Neural cell (in vitro differentiated cells): ENCODE measurements at regions not wholly inside any gene's neighbourhood (a gene's known extent, or its start where the extent isn't known, plus 50 kb on each side); places are given as distances from the start of the nearest gene placed in this dataset.

Experiments used
- CTCF ChIP-seq: fragments of 450-650 bp; IDR thresholded peaks from 2 replicates; pipeline ENCODE4 v1.5.1; 2014; ENCODE audit warnings: antibody characterized with exemption, mild to moderate bottlenecking, moderate library complexity; ENCODE audit not compliant: poor library complexity, severe bottlenecking
- EP300 ChIP-seq: fragments of 450-650 bp; conservative IDR thresholded peaks from 2 replicates; pipeline ENCODE4 v1.6.1; 2014; ENCODE audit warnings: antibody characterized with exemption, mild to moderate bottlenecking, moderate library complexity; ENCODE audit not compliant: poor library complexity, severe bottlenecking
- EZH2 ChIP-seq: fragments of 200-600, 300-800 bp; shearing (Covaris generic), sonication (generic); IDR thresholded peaks from 2 replicates; pipeline ENCODE4 v1.6.1; 2014; ENCODE audit warnings: antibody characterized with exemption, low read length, borderline replicate concordance, mild to moderate bottlenecking; ENCODE audit not compliant: insufficient read depth, poor library complexity, severe bottlenecking
- MXI1 ChIP-seq: fragments of 450-650 bp; conservative IDR thresholded peaks from 2 replicates; pipeline ENCODE4 v1.6.1; 2014; ENCODE audit warnings: antibody characterized with exemption, mild to moderate bottlenecking; ENCODE audit not compliant: poor library complexity, severe bottlenecking
- POLR2AphosphoS5 ChIP-seq: IDR thresholded peaks from 2 replicates; pipeline ENCODE4 v1.6.1; 2012
- RAD21 ChIP-seq: fragments of 450-650 bp; conservative IDR thresholded peaks from 2 replicates; pipeline ENCODE4 v1.6.1; 2014; ENCODE audit warnings: antibody characterized with exemption, mild to moderate bottlenecking, moderate library complexity
- TAF1 ChIP-seq: IDR thresholded peaks from 2 replicates; pipeline ENCODE4 v1.6.1; 2012; ENCODE audit warnings: low read depth

GRCh38 chr22:27238935-27239510 is 562.5 kb downstream of the MN1 start:
- TF ChIP-seq CTCF (no peak), TAF1 (no peak), EP300 (no peak), POLR2AphosphoS5 (no peak), RAD21 (no peak), MXI1 (no peak), EZH2 (no peak)
